ENCODE measurements at regions not wholly inside any gene's neighbourhood (a gene's known extent, or its start where the extent isn't known, plus 50 kb on each side); places are given as distances from the start of the nearest gene placed in this dataset.

DNA sequence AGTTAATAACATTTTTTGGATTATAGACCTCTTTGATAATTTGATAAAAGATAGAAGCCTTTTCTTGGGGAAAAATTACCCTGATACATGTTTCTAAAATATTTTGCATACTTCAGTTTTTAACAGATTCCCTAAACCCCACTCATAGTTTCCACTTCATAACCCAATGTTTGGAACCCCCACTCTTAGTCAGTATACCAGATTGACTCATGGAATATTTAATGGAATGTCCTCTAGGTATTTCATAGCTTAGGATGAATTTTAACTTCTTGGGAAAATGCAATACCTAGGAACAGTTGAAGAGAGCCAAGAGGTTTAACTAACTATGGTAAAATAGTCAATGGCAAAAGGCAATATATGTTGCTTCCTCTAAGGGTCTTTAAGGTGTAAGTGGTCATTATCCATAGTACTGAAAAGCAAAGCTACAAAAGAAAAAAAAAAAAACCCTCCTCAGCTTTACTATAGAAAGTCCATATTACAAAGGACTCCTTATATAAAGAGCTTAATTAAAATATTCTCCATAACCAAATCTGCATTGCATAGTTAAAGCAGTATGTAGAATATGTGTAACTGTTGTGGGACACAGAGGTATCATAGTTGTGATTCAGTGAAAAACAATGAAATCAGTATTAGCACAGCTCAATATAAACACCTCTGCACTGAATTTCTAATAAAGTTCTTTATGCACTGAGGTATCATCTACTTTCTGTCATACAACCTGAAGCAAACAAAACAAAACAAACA lies 159.9 kb downstream of the PCDH7 start:
- no peak for DNase-seq

DNA sequence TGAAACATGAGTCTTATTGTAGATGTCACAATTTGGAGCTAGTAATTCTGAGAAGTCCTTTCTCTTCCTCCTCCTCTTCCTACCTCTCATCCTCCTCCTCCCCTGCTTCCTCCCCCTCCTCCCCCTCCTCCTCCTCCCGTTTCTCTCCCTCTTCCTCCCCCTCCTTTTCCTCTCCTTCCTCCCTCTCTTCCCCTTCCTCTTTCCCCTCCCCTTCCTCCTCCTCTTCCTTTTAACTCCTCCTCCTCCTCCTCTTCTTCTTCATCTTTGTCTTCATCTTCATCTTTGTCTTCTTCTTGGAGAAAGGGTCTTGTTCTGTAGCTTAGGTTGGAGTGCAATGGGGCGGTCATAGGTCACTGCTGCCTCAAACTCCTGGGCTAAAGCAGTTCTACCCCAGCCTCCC lies 161.8 kb downstream of the PCDH7 start:
- DNase-seq, result no peak

DNA sequence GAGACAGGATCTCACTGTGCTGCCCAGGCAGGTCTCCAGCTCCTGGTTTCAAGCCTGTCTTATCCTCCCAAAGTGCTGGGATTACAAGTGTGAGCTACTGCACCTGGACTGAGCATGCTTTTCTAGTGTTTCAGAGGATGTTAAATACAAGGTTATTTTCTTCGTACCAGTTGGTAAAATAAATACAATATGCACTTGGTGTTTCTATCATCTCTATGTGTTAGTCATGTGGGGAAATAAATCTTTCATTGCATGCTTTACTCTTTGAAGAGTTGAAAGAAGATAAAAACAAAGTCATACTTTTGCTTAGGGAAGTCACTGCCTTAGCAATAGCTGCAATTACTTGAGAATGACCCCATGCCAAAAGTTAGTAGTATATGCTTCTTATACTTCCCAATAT lies 162.3 kb downstream of the PCDH7 start:
- no peak for DNase-seq

DNA sequence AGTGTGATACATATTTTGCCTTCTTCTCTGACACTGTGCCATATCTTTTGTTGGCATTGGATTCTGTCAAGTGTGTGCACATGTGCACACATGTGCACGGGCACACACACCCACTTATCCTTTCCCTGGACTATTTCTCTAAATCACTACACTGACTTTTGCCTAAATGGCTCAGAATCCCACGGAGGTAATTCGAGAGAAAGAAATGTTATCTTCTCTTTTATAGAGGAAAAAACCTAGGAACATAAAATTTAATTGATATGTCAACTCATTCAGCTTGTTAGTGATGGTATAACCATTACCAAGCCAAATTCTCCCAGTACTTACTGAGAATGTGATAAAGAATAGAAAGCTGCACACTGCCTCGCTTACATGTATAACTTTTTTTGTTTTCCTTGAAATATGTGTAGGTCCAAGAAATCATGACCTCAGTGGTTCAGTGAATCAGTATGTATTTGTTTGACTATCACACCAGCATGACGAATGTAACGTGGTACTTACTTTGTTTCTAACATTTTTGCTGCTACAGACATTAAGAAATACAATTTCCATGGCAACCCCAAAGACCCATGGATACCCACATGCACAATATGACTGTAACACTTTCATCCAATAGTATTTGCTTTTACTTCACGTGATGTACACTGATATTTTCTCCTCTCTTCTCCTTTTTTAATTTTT lies 163.0 kb downstream of the PCDH7 start:
- DNase-seq, result no peak

DNA sequence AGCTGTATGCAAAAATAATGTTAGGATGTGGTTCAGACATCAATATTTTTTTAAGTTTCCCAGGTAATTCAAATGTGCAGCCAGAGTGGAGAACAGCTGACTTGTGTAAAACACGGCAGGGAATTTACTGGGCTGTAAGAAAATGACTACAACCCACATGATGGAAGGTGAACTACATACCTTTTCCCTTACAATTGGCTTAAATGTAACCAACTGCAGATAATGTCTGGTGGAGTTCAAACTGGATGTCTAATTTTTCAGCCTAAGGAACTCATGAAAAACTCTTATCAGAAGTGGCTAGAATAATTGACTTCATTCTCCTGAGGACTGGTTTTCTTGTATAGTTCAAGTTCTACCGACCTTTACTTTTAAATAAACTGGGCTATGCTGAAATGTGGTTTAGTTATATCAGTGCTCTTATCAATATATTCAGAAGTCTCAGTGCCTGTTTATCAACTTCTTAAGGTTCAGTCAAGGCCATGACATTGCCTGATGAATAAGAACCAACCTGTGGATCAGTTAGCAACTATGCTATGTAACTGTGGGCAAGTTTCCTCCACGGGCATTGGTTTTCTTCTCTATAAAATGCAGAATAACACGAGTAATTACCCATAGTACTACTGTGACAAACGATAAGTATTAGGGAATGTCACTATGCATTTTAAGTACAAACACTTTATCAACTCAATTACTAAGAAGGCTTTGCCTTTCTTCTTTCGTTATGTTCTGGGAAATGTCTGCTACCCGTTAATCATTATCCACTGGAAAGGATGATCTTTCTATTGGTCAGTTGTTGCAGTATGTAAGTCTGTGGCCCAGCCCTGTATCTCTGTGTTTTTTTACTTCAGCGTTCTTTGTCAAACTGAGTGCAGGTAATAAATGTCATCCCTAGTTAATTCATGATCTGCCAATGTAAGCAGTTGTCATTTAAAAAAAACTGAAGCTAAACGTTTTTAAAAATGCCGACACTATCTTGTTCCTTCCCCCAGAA lies 181.6 kb downstream of the PCDH7 start:
- no peak for DNase-seq

DNA sequence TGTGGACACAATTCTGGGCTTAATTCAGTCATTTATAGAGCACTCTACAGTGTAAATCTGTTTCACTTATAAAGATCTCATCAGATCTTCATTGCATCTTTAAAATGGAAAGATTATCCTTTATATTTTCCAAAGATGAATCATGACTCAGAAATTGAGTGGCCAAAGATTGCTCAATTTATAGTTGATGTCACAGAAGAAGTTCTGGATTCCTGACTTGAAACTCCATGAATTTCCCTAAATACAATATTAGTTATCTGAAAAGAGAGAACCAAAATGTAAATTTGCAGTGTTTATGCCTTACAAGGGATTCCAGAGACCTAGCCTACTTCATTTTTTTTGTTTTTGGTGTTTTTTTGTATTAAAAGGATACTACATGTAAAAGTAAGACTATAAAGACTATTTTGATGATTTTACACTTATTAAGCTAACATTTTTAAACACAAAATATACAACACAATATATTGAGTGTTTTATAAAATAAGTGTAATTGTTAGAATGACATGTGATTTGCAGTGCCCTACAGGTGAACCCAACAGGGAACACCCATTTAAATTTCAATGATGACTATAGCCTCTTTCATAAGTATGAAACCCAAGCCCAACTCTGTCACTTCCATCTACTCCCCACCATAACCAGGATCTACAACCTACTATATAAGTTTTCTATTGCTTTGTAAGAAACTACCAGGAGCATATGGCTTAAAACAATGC lies 183.5 kb downstream of the PCDH7 start:
- DNase-seq, result no peak

DNA sequence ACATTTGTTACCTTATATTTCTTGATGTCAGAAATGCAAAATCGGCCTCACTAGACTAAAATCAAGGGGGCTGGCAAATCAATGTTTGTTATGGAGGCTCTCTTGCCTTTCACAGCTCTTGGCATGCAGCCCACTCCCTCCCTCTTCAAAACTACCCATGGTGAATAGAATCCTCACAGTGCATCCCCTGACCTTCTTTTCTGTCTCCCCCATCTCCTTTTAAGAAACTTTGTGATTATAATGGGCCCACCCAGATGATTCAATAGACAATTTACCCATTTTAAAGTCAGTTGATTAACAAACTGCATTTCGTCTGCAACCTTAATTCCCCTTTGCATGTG lies 184.0 kb downstream of the PCDH7 start:
- DNase-seq, result no peak

DNA sequence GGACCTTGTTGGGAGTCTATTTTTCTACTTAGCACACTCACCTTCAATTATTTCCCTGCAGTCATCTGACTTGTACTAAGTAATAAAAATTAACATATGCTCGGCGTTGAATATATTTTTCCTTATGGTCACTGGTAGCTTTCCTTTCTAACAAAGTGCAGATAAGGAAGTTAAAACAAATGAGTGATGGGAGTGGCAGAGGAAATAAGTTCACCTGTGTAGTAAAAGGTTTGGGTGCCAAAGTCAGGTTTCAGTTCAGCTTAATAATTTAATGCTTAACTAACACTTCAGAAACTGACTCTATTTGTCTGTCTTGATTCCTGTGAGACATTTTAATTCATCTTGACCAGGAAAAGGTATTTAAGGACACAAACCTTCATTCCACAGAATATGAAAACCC lies 184.4 kb downstream of the PCDH7 start:
- DNase-seq, result no peak

DNA sequence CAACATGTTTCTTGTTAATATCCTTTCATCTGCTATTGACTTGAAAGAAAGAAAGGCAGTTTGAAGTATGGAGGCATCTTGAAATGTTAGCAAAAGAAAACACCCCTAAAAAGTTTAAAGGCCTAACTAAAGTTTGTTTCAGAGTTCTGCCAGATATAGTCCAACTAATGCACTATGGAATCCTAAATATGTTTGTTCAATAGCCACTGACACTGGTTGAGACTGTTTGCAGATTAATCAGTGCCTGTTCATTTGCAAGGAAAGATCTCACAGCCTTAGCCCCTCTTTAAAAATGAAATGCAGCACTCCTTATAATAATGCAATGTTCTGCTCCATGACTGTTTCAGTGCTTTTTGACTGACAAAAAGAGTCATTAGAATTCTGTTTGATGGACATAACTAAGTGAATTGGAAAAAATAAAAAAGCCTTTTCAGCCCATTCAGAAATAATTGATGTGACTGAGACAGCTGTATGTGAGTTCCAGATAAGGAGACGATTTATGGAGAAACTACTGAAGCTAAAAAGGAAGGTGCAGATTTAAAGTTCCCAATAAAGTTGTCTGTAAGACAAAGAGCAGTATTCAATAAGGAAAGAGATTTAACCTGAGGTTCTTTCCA lies 192.0 kb downstream of the PCDH7 start:
- no peak for DNase-seq

DNA sequence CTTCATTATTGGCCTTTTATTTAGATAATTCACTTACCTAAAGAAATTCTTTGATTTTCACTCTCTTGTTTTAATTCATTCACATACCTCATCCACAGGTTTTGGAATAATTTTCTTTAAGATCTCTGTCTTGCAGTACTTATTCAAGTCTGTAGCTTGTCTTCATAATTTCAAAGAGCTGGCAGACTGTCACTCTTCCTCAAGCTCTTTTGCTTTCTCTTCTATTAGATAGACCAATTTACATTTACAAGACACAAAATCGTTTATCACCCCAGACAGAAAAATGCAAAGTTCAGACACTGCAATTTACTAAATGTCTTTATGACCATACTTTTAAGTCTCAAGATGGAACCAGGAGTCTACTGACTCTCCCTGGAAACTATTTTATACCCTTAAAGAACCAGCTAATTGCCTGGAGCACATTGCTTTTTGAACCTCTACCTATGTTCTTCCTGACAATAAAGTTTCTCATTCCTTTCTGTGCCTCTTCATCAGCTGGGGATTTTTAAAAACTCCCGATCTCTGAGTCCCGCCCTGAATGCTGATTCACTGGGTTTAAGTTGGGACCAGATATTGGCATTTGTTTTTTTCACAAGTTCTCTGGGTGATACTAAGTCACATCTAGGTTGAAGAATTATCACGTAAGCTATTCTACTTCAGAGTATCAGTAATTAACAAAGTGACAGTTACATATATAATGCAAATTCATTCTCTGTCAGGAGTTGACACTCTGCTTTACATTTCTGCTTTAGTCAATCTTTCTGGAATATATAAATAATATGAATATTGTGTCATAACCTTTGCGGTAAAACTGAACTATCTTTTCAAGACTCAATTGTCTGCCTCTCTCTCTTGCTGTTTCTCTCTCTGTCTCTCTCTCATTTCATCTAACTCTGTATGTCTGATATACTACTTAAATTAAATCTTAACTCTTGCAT lies 196.4 kb downstream of the PCDH7 start:
- no peak for DNase-seq

DNA sequence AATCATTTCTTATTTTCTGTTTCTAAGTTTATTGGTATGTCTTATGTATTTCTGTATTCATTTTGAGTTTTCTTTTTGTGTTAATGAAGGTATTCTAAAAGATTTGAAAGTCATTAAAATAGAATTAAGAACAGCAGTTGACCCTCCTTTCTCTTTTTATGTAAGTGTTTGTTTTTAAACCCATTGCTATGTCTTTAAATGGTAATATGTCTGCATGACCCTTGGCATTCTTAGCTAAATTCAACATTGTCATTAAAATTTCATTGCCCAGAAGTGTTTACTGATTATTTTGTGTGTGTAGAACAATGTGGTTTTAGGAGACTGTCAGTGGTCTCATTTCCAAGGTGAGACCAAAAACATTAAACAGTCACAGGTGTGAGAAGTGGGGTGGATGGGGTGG lies 197.8 kb downstream of the PCDH7 start:
- DNase-seq, result no peak

DNA sequence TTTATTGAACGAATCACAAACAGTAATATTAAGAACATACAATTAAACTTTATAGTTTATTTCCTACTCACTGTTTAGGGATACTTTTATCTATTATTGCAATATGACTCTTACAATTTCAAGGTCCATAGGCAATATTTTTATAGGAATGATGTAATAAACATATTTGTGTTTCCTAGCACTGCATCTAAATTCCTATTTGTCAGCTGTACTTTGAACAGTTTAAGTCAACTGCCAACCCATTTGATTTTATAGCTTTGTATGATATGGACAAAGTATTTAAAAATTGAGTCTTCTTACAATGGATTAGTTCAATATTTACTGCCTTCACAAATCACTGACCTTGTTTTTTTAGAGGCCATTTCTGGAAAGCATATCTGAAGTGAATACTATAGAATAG lies 199.3 kb downstream of the PCDH7 start:
- no peak for DNase-seq

DNA sequence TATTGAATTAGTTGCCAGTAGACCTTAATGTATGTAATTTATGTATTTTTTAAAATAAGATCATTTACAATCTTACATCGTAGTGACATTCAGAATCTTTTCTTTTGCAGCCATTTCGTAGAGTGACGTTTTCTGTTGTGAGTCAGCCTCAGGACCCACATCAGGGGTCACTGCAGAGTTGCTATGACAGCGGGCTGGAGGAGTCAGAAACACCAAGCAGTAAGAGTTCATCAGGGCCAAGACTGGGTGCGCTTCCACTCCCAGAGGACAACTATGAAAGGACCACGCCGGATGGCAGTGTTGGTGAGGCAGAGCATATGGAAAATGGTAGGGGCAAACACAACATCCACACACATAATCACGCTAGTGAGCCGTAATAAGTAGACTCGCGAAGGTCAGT lies 199.9 kb downstream of the PCDH7 start:
- DNase-seq, result no peak

DNA sequence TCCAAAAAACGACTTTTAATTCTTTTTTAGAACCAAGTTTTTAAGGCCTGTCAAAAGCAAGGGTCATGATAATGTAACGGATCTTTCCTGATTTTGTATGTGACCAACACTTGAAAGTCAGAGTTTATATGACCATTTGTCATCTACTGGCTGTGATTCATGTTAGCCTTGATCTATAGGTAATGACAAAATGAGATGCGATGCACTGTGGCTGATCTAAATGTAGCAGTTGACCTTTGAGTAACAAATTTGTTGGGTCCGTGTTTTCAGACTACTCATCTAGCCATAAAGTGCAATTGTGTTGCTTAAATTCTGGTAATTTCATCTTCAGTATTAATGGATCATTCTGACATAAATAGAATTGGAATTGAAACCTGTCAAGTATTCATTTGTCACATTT lies 202.5 kb downstream of the PCDH7 start:
- DNase-seq, result no peak

DNA sequence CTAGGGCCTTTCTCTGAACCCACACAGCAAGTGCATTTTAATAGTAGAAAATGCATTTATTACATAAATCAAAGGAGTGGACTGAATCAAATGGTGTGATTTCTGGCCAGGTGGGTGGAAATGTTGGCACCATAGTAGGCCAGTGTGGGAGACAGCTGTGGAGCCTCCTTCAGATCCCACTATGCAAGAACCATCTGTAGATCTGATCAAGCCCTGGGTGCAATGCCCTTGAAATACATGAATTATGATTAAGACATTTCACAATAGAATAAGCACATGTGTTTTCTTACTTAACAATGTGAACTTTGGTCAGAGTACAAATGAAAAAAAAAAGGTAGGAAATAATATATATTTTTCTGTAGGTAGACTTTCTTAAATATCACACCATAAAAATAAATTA lies 204.3 kb downstream of the PCDH7 start:
- no peak for DNase-seq

DNA sequence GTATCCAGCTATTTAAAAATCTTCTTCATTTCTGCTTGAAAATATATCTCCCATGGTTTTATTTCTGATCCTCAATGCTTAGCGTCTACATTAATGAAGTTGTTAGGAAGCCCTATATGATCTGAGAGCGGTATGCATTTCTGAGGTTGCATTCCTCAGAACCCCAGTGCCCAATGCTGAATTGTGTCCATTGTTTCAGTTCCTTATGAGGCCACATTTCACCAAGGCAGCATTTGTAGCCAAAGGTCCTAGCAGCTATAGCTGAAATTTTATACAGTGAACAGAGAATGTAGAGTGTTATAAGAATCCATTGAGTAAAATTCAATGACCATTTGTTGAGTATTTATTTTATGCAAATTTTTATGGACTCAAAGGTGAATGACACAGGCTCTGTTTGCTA lies 209.5 kb downstream of the PCDH7 start:
- no peak for DNase-seq

DNA sequence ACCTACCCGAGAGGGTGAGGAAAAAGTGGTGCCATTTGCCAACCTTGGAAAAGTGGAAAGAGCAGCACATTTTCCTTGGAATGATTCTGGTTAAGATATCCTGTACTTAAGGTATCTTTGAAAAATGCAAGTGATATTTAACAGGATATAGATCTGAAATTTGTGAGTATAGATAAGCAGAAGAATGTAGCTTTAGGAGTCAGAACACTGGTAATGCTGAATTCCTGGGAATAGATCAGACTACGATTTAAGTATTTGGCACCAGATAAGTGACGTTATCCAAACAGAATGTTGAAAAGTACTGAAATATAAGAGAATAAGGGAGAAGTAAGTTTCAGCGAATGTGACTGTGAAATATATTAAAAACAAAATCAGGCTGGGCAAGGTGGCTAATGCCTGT lies 210.1 kb downstream of the PCDH7 start:
- no peak for DNase-seq

DNA sequence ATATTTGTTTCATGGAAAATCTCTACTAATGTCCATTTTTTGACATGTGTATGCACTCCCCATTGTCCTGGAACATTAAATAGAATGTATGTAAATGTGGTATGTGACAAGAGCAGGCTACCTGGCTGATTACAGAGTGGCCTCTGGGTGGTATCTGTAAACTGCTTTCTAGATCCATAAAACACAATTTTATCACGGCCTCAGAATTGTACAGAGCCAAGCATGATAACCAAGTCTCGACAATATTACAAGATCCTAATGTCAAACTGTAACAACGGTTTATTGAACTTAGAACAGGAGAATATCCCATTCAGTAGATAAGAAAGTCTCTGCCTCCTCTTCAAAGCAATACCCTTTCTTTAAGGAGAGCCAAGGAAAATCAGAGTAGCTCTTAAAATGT lies 212.4 kb downstream of the PCDH7 start:
- DNase-seq, result no peak

DNA sequence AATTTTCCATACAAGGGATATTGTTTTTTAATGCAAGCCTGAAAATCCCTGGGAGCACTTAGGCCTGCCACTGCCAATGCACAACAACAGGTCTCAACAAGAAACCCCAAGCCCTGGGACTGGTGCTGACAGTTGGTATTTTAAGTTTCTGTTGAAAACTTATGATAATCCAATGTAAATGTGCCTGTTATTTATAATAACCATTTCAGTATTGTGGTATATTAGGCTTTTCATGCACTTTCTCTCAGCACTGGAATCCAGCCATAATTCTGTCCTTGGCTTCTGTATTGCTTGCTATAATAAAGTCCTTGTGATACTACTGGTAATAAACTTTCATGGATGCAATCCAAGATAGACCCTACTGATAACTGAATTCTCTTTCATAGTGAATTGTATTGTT lies 218.9 kb downstream of the PCDH7 start:
- DNase-seq, result no peak

DNA sequence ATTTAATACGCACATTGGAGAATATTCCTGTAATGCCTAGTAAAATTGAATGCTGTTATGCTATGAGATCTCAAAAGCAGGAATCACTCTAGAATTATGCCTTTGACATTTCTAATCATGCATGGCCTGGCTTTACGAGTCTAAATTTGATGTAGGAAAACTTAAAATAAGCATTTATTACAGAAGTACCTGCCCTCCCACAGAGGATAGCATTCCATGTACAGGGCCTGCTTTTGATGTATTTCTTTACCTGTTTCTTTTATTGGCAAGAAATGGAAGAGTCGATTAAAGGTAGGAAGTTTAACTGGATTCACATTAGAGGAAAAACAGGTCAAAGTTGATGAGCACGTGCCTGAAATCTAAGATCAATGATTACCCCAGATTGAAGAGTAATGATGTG lies 219.5 kb downstream of the PCDH7 start:
- DNase-seq, result no peak

DNA sequence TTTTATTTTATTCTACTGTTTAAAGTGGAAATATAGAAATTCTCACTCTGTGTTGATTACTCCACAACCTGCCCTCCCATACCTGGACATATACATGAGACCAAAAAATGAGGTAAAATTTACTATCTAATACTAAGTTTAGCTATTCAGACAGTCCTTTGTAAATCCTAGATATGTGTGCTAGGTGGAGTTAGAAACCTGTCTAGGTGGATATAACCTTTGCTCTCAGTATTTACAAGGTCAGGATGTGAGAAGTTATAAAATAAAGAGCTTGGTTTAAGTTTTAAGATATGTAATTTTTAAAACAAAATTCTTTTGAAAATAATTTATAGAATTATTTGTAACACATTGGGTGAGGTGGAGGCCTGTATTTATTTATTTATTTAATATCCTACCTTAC lies 221.5 kb downstream of the PCDH7 start:
- DNase-seq, result no peak

DNA sequence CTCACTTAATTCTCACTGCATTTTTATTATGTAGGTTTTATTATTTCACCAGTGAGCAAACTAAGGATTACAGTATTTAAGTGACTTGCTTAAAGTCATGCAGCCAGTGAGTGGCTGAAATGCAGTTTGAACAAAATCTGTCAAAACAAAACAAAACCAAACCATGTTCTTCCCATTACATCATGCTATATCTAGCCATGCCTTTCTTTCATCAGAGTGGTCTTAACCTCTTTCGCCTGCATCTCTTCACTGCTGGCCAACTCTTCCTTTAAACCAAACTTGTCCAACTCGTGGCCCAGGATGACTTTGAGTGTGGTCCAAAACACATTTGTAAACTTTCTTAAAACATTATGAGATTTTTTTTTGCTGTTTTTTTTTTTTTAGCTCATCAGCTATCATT lies 223.2 kb downstream of the PCDH7 start:
- no peak for DNase-seq
